Parathyroid adenoma (tissue), 2 donors: ENCODE measurements at regions not wholly inside any gene's neighbourhood (a gene's known extent, or its start where the extent isn't known, plus 50 kb on each side); places are given as distances from the start of the nearest gene placed in this dataset.
"Not testable (repeated sequence)": the region's sequence is repeated elsewhere in the genome, so short reads cannot be mapped to it uniquely, and the experiment has no call there.

Source experiments
- H2AFZ ChIP-seq: fragments of 300-600 bp; sonication (generic); one replicate; pipeline ENCODE4 v1.7.0; 2017; ENCODE audit warnings: antibody characterized with exemption, mild to moderate bottlenecking
- H3K27ac ChIP-seq: fragments of 300-600 bp; sonication (generic); one replicate; pipeline ENCODE4 v1.7.0; 2017
- H3K27me3 ChIP-seq: fragments of 300-600 bp; sonication (generic); one replicate; pipeline ENCODE4 v1.7.0; 2017; ENCODE audit warnings: low read length; ENCODE audit not compliant: control insufficient read depth, insufficient read depth
- H3K36me3 ChIP-seq: fragments of 300-600 bp; sonication (generic); one replicate; pipeline ENCODE4 v1.7.0; 2017; ENCODE audit warnings: low read length; ENCODE audit not compliant: control insufficient read depth, insufficient read depth
- H3K4me1 ChIP-seq: fragments of 300-600 bp; sonication (generic); one replicate; pipeline ENCODE4 v1.7.0; 2017; ENCODE audit warnings: control low read depth
- H3K4me2 ChIP-seq: fragments of 300-600 bp; sonication (generic); one replicate; pipeline ENCODE4 v1.7.0; 2017; ENCODE audit warnings: low read length
- H3K4me3 ChIP-seq: fragments of 300-600 bp; sonication (generic); one replicate; pipeline ENCODE4 v1.7.0; 2017; ENCODE audit warnings: low read depth, low read length
- H3K79me2 ChIP-seq: fragments of 300-600 bp; sonication (generic); one replicate; pipeline ENCODE4 v1.7.0; 2017; ENCODE audit warnings: control low read depth
- H3K9ac ChIP-seq: fragments of 300-600 bp; sonication (generic); one replicate; pipeline ENCODE4 v1.7.0; 2017; ENCODE audit warnings: mild to moderate bottlenecking
- H3K9me3 ChIP-seq: fragments of 300-600 bp; sonication (generic); one replicate; pipeline ENCODE4 v1.7.0; 2017; ENCODE audit warnings: low read length; ENCODE audit not compliant: control insufficient read depth
- CTCF ChIP-seq: fragments of 300-600 bp; sonication (generic); IDR thresholded peaks from one replicate; pipeline ENCODE4 v1.7.0; 2017; ENCODE audit warnings: antibody characterized with exemption, mild to moderate bottlenecking
- donor health status: primary hyperparathyroidism.

GRCh38 chr5:92248518-92248917 is 865.4 kb upstream of the ARRDC3 start:
- Histone ChIP-seq H3K27me3 (no peaks in the 10 kb centered on the region), H3K4me1 (no peaks in the 10 kb centered on the region), H3K4me3 (no peak overlapping the region), H3K79me2 (no peaks in the 10 kb centered on the region), H3K9ac (no peak overlapping the region), H3K27ac (no peak overlapping the region), H3K9me3 (no peaks in the 10 kb centered on the region), H3K4me2 (no peak overlapping the region), H2AFZ (no peak overlapping the region), H3K36me3 (no peaks in the 10 kb centered on the region)
- no peak for TF ChIP-seq CTCF

- no peaks in the 10 kb centered on the region for H3K27me3 ChIP-seq
- no peak for TF ChIP-seq CTCF
Measured at GRCh38 chr5:92242170-92242569, 859.1 kb upstream of the ARRDC3 start.

GRCh38 chr5:92237896-92238295 is 854.8 kb upstream of the ARRDC3 start:
- no peak for TF ChIP-seq CTCF
- no peak overlapping the region for H3K9ac ChIP-seq
- no peak overlapping the region for H2AFZ ChIP-seq
- no peaks in the 10 kb centered on the region for H3K79me2 ChIP-seq
- H3K4me3 ChIP-seq = no peak overlapping the region
- H3K36me3 ChIP-seq = no peaks in the 10 kb centered on the region
- H3K4me2 ChIP-seq = no peak overlapping the region
- H3K27me3 ChIP-seq = no peaks in the 10 kb centered on the region
- no peaks in the 10 kb centered on the region for H3K9me3 ChIP-seq
- no peaks in the 10 kb centered on the region for H3K4me1 ChIP-seq
- no peak overlapping the region for H3K27ac ChIP-seq

More at GRCh38 chr5:92242170-92242569, 859.1 kb upstream of the ARRDC3 start:
- no peak overlapping the region for H3K4me3 ChIP-seq
- no peaks in the 10 kb centered on the region for H3K9me3 ChIP-seq
- H3K4me1 ChIP-seq = no peaks in the 10 kb centered on the region
- H2AFZ ChIP-seq = no peak overlapping the region
- H3K27ac ChIP-seq = no peak overlapping the region
- H3K79me2 ChIP-seq = no peaks in the 10 kb centered on the region
- no peak overlapping the region for H3K4me2 ChIP-seq
- no peaks in the 10 kb centered on the region for H3K36me3 ChIP-seq
- no peak overlapping the region for H3K9ac ChIP-seq

GRCh38 chr5:92222449-92222848 is 839.3 kb upstream of the ARRDC3 start:
- no peak overlapping the region for H3K9ac ChIP-seq
- no peak for TF ChIP-seq CTCF
- H3K4me1 ChIP-seq = no peaks in the 10 kb centered on the region
- no peak overlapping the region for H3K4me2 ChIP-seq
- no peak overlapping the region for H3K4me3 ChIP-seq
- H3K27me3 ChIP-seq = no peaks in the 10 kb centered on the region
- no peaks in the 10 kb centered on the region for H3K9me3 ChIP-seq
- H3K27ac ChIP-seq = no peak overlapping the region
- no peaks in the 10 kb centered on the region for H3K36me3 ChIP-seq
- no peaks in the 10 kb centered on the region for H3K79me2 ChIP-seq
- H2AFZ ChIP-seq = no peak overlapping the region

- not testable (repeated sequence) for H2AFZ ChIP-seq, H3K36me3 ChIP-seq, H3K9me3 ChIP-seq, H3K4me2 ChIP-seq, H3K4me1 ChIP-seq, H3K27me3 ChIP-seq, H3K9ac ChIP-seq, H3K27ac ChIP-seq, H3K79me2 ChIP-seq, H3K4me3 ChIP-seq
Measured at GRCh38 chr5:92216852-92217251, 833.7 kb upstream of the ARRDC3 start.
